Suprapubic skin (tissue), 4 donors: ENCODE measurements at regions not wholly inside any gene's neighbourhood (a gene's known extent, or its start where the extent isn't known, plus 50 kb on each side); places are given as distances from the start of the nearest gene placed in this dataset.
"Not testable (repeated sequence)": the region's sequence is repeated elsewhere in the genome, so short reads cannot be mapped to it uniquely, and the experiment has no call there.

ENCODE experiments used
- DNase-seq, 2 donors: peaks; one replicate each; pipeline ENCODE4 v3.0.0-alpha.2; 2019; ENCODE audit warnings: low spot score in 2 of 2
- H3K27ac ChIP-seq: fragments of 200-600 bp; sonication (generic); one replicate; pipeline ENCODE4 v1.5.1; 2019
- H3K27me3 ChIP-seq: fragments of 200-600 bp; sonication (generic); one replicate; pipeline ENCODE4 v1.5.1; 2019
- H3K36me3 ChIP-seq: fragments of 200-600 bp; sonication (generic); one replicate; pipeline ENCODE4 v1.5.1; 2019
- H3K4me1 ChIP-seq: fragments of 200-600 bp; sonication (generic); one replicate; pipeline ENCODE4 v1.5.1; 2019
- H3K4me3 ChIP-seq: fragments of 200-600 bp; sonication (generic); one replicate; pipeline ENCODE4 v1.5.1; 2019; ENCODE audit warnings: mild to moderate bottlenecking
- H3K9me3 ChIP-seq: fragments of 200-600 bp; sonication (generic); one replicate; pipeline ENCODE4 v1.5.1; 2019
- CTCF ChIP-seq, 2 donors: fragments of 200-600 bp in 1 of 2; fragments of 450-650 bp in 1 of 2; sonication (generic) in 1 of 2; IDR thresholded peaks; one replicate each; pipeline ENCODE4 v1.5.1; 2016 to 2019; ENCODE audit warnings: antibody characterized with exemption in 2 of 2, mild to moderate bottlenecking in 1 of 2, moderate library complexity in 1 of 2
- EP300 ChIP-seq: sonication (generic); formaldehyde crosslinking; IDR thresholded peaks from one replicate; pipeline ENCODE4 v1.6.1; 2017; ENCODE audit warnings: antibody characterized with exemption
- POLR2A ChIP-seq, 2 donors: fragments of 450-650 bp; IDR thresholded peaks; one replicate each; pipeline ENCODE4 v1.6.1; 2017; ENCODE audit warnings: antibody characterized with exemption in 2 of 2, mild to moderate bottlenecking in 2 of 2, moderate library complexity in 2 of 2
- POLR2AphosphoS5 ChIP-seq, 3 donors: sonication (generic); formaldehyde crosslinking; IDR thresholded peaks; one replicate each; pipeline ENCODE4 v1.6.1; 2017; ENCODE audit warnings: antibody characterized with exemption in 3 of 3
- WGBS: methylation state at CpG from one replicate; pipeline ENCODE4 v1.1.5; 2018; 5-methylcytosine and 5-hydroxymethylcytosine counted together

GRCh38 chr4:27678027-27678426, 817.4 kb downstream of the STIM2 start:
- no peaks in the 10 kb centered on the region for H3K4me1 ChIP-seq
- 76% methylated on average over 1 of the region's 1 CpG for WGBS
- TF ChIP-seq EP300 = no peak
- no peak for TF ChIP-seq POLR2A (IDR thresholded peaks at IDR 0.05)
- TF ChIP-seq POLR2AphosphoS5 (IDR thresholded peaks at IDR 0.05) = no peak
- TF ChIP-seq CTCF (IDR thresholded peaks at IDR 0.05) = no peak
- no peak overlapping the region for H3K27ac ChIP-seq
- no peaks in the 10 kb centered on the region for H3K36me3 ChIP-seq
- H3K27me3 ChIP-seq = no peaks in the 10 kb centered on the region
- DNase-seq = no peak
- H3K9me3 ChIP-seq = no peaks in the 10 kb centered on the region
- H3K4me3 ChIP-seq = no peak overlapping the region

GRCh38 chr4:27684610-27685011, 824.0 kb downstream of the STIM2 start:
- WGBS = 23% methylated on average over 8 of the region's 8 CpGs
- no peak overlapping the region for H3K4me3 ChIP-seq
- H3K27me3 ChIP-seq = no peaks in the 10 kb centered on the region
- H3K9me3 ChIP-seq = no peaks in the 10 kb centered on the region
- H3K4me1 ChIP-seq = peaks cover 7% of the 10 kb centered on the region
- no peak for DNase-seq
- H3K27ac ChIP-seq = no peak overlapping the region
- no peak for TF ChIP-seq POLR2A (IDR thresholded peaks at IDR 0.05)
- TF ChIP-seq CTCF (IDR thresholded peaks at IDR 0.05) = peak; percentile 11 to 61
- H3K36me3 ChIP-seq = no peaks in the 10 kb centered on the region

GRCh38 chr4:27685091-27685490, 824.5 kb downstream of the STIM2 start:
- no peaks in the 10 kb centered on the region for H3K9me3 ChIP-seq
- TF ChIP-seq POLR2A (IDR thresholded peaks at IDR 0.05) (no peak), EP300 (no peak), CTCF (IDR thresholded peaks at IDR 0.05) (no peak), POLR2AphosphoS5 (IDR thresholded peaks at IDR 0.05) (no peak)
- H3K4me3 ChIP-seq = no peak overlapping the region
- no peaks in the 10 kb centered on the region for H3K27me3 ChIP-seq
- no peak overlapping the region for H3K27ac ChIP-seq
- no peaks in the 10 kb centered on the region for H3K36me3 ChIP-seq
- 50% methylated on average over 1 of the region's 1 CpG for WGBS
- H3K4me1 ChIP-seq = peaks cover 7% of the 10 kb centered on the region
- no peak for DNase-seq

GRCh38 chr4:27685947-27686346, 825.3 kb downstream of the STIM2 start:
- Histone ChIP-seq H3K36me3 (no peaks in the 10 kb centered on the region), H3K27me3 (no peaks in the 10 kb centered on the region), H3K9me3 (no peaks in the 10 kb centered on the region), H3K4me1 (peaks cover 7% of the 10 kb centered on the region), H3K4me3 (no peak overlapping the region), H3K27ac (no peak overlapping the region)
- DNase-seq = no peak
- TF ChIP-seq POLR2AphosphoS5 (IDR thresholded peaks at IDR 0.05) (no peak), POLR2A (IDR thresholded peaks at IDR 0.05) (no peak), CTCF (IDR thresholded peaks at IDR 0.05) (no peak), EP300 (no peak)

GRCh38 chr4:27692158-27692557, 831.5 kb downstream of the STIM2 start:
- 42% methylated on average over 6 of the region's 6 CpGs for WGBS
- no peaks in the 10 kb centered on the region for H3K36me3 ChIP-seq
- H3K4me3 ChIP-seq = no peak overlapping the region
- TF ChIP-seq EP300 (no peak), POLR2AphosphoS5 (IDR thresholded peaks at IDR 0.05) (no peak)
- no peaks in the 10 kb centered on the region for H3K27me3 ChIP-seq
- H3K4me1 ChIP-seq = no peaks in the 10 kb centered on the region
- DNase-seq = no peak
- H3K27ac ChIP-seq = no peak overlapping the region
- H3K9me3 ChIP-seq = no peaks in the 10 kb centered on the region

- Histone ChIP-seq H3K9me3 (no peaks in the 10 kb centered on the region), H3K27me3 (no peaks in the 10 kb centered on the region), H3K4me1 (no peaks in the 10 kb centered on the region), H3K36me3 (no peaks in the 10 kb centered on the region), H3K4me3 (no peak overlapping the region), H3K27ac (no peak overlapping the region)
- 64% methylated on average over 6 of the region's 6 CpGs for WGBS
- TF ChIP-seq CTCF (IDR thresholded peaks at IDR 0.05) (no peak), EP300 (no peak), POLR2AphosphoS5 (IDR thresholded peaks at IDR 0.05) (no peak), POLR2A (IDR thresholded peaks at IDR 0.05) (no peak)
- DNase-seq = no peak
Measured at GRCh38 chr4:27692868-27693634, 832.4 kb downstream of the STIM2 start.

- H3K36me3 ChIP-seq, H3K9me3 ChIP-seq, H3K27me3 ChIP-seq, DNase-seq, H3K4me1 ChIP-seq, H3K4me3 ChIP-seq, H3K27ac ChIP-seq: not testable (repeated sequence)
- 96% methylated on average over 8 of the region's 8 CpGs for WGBS
Measured at GRCh38 chr4:27696257-27696656, 835.6 kb downstream of the STIM2 start.
